Sigmoid colon (tissue), 6 donors: ENCODE measurements at regions not wholly inside any gene's neighbourhood (a gene's known extent, or its start where the extent isn't known, plus 50 kb on each side); places are given as distances from the start of the nearest gene placed in this dataset.
"Not testable (repeated sequence)": the region's sequence is repeated elsewhere in the genome, so short reads cannot be mapped to it uniquely, and the experiment has no call there.

ENCODE experiments used
- DNase-seq: peaks from one replicate; pipeline ENCODE4 v3.0.0-alpha.2; 2019
- H3K27ac ChIP-seq, 4 donors: fragments of 200-600 bp; sonication (generic); one replicate each; pipeline ENCODE4 v1.5.1; 2016 to 2019; ENCODE audit warnings: mild to moderate bottlenecking in 1 of 4
- H3K27me3 ChIP-seq, 3 donors: fragments of 200-600 bp; sonication (generic); one replicate each; pipeline ENCODE4 v1.5.1; 2019; ENCODE audit warnings: mild to moderate bottlenecking in 1 of 3
- H3K36me3 ChIP-seq, 4 donors: fragments of 200-600 bp; sonication (generic); one replicate each; pipeline ENCODE4 v1.5.1; 2016 to 2019
- H3K4me1 ChIP-seq, 4 donors: fragments of 200-600 bp; sonication (generic); one replicate each; pipeline ENCODE4 v1.5.1; 2017 to 2019
- H3K4me3 ChIP-seq, 4 donors: fragments of 200-600 bp; sonication (generic); one replicate each; pipeline ENCODE4 v1.5.1; 2017 to 2019; ENCODE audit warnings: mild to moderate bottlenecking in 2 of 4, moderate library complexity in 1 of 4
- H3K9me3 ChIP-seq, 4 donors: fragments of 200-600 bp in 3 of 4; sonication (generic) in 3 of 4; one replicate each; pipeline versions ENCODE4 v1.5.1 to v1.6.1; 2013 to 2019
- CTCF ChIP-seq, 4 experiments: fragments of 450-650 bp in 3 of 4; fragments of 200-600 bp in 1 of 4; IDR thresholded peaks; one replicate each; pipeline ENCODE4 v1.5.1; 2016 to 2019; ENCODE audit warnings: antibody characterized with exemption in 4 of 4, mild to moderate bottlenecking in 3 of 4, moderate library complexity in 2 of 4
- EP300 ChIP-seq, 4 donors: sonication (generic); formaldehyde crosslinking; IDR thresholded peaks; one replicate each; pipeline ENCODE4 v1.6.1; 2017; ENCODE audit warnings: antibody characterized with exemption in 4 of 4
- POLR2A ChIP-seq, 2 donors: fragments of 450-650 bp; IDR thresholded peaks; one replicate each; pipeline ENCODE4 v1.6.1; 2016; ENCODE audit warnings: antibody characterized with exemption in 2 of 2, mild to moderate bottlenecking in 2 of 2, moderate library complexity in 2 of 2
- POLR2AphosphoS5 ChIP-seq, 4 donors: sonication (generic); formaldehyde crosslinking; IDR thresholded peaks; one replicate each; pipeline ENCODE4 v1.6.1; 2017; ENCODE audit warnings: antibody characterized with exemption in 4 of 4
- WGBS, 2 donors: extraction: QIAGEN DNeasy Blood & Tissue Kit; methylation state at CpG; one replicate each; pipeline ENCODE4 v1.1.7; 2013; 5-methylcytosine and 5-hydroxymethylcytosine counted together
- intact Hi-C: fragments of 100-400 bp; cut with DNase I; formaldehyde crosslinking; loops from one replicate; pipeline ENCODE4 v1.15.1; 2023
- donor health status: healthy with polysubstance abuse.
- donor health status: healthy.

GRCh38 chr9:85322592-85322991 is 419.2 kb downstream of the AGTPBP1 start:
- H3K36me3 ChIP-seq = no peaks in the 10 kb centered on the region
- no peak overlapping the region for H3K4me3 ChIP-seq
- DNase-seq = no peak
- H3K27ac ChIP-seq = no peak overlapping the region
- no peaks in the 10 kb centered on the region for H3K27me3 ChIP-seq
- no peak for TF ChIP-seq POLR2AphosphoS5 (IDR thresholded peaks at IDR 0.05)
- TF ChIP-seq CTCF (IDR thresholded peaks at IDR 0.05) = no peak
- no peak for TF ChIP-seq EP300 (IDR thresholded peaks at IDR 0.05)
- TF ChIP-seq POLR2A (IDR thresholded peaks at IDR 0.05) = no peak
- H3K9me3 ChIP-seq = no peaks in the 10 kb centered on the region
- intact Hi-C loops = no loop called here
- WGBS, 2 donors = 70 to 92% methylated on average over 4 of the region's 4 CpGs
- no peaks in the 10 kb centered on the region for H3K4me1 ChIP-seq

GRCh38 chr9:85321561-85321960 is 420.2 kb downstream of the AGTPBP1 start:
- Histone ChIP-seq H3K4me1 (no peaks in the 10 kb centered on the region), H3K9me3 (no peaks in the 10 kb centered on the region), H3K36me3 (no peaks in the 10 kb centered on the region), H3K27me3 (no peaks in the 10 kb centered on the region), H3K4me3 (no peak overlapping the region), H3K27ac (no peak overlapping the region)
- DNase-seq = no peak
- WGBS, 2 donors = 84 to 86% methylated on average over 5 of the region's 5 CpGs
- intact Hi-C loops = no loop called here
- TF ChIP-seq POLR2AphosphoS5 (IDR thresholded peaks at IDR 0.05) (no peak), EP300 (IDR thresholded peaks at IDR 0.05) (no peak), POLR2A (IDR thresholded peaks at IDR 0.05) (no peak), CTCF (IDR thresholded peaks at IDR 0.05) (no peak)

GRCh38 chr9:85319936-85320656 is 421.7 kb downstream of the AGTPBP1 start:
- Histone ChIP-seq H3K9me3 (no peaks in the 10 kb centered on the region), H3K4me1 (no peaks in the 10 kb centered on the region), H3K36me3 (no peaks in the 10 kb centered on the region), H3K27ac (no peak overlapping the region), H3K4me3 (no peak overlapping the region), H3K27me3 (no peaks in the 10 kb centered on the region)
- DNase-seq = no peak
- intact Hi-C loops = no loop called here
- TF ChIP-seq POLR2AphosphoS5 (IDR thresholded peaks at IDR 0.05) (no peak), POLR2A (IDR thresholded peaks at IDR 0.05) (no peak), CTCF (IDR thresholded peaks at IDR 0.05) (no peak), EP300 (IDR thresholded peaks at IDR 0.05) (no peak)
- 23 to 70% methylated on average over 2 of the region's 2 CpGs for WGBS, 2 donors

- intact Hi-C loops, H3K4me1 ChIP-seq, H3K27me3 ChIP-seq, H3K36me3 ChIP-seq, DNase-seq, H3K4me3 ChIP-seq, H3K27ac ChIP-seq, H3K9me3 ChIP-seq: not testable (repeated sequence)
- WGBS, 2 donors = 77 to 85% methylated on average over 2 of the region's 2 CpGs
Observed at GRCh38 chr9:85315535-85315934, 426.2 kb downstream of the AGTPBP1 start.

- H3K36me3 ChIP-seq = no peaks in the 10 kb centered on the region
- DNase-seq = no peak
- no peak overlapping the region for H3K27ac ChIP-seq
- intact Hi-C loops = no loop called here
- H3K4me3 ChIP-seq = no peak overlapping the region
- no peak for TF ChIP-seq POLR2AphosphoS5 (IDR thresholded peaks at IDR 0.05)
- TF ChIP-seq EP300 (IDR thresholded peaks at IDR 0.05) = no peak
- TF ChIP-seq POLR2A (IDR thresholded peaks at IDR 0.05) = no peak
- TF ChIP-seq CTCF (IDR thresholded peaks at IDR 0.05) = no peak
- H3K9me3 ChIP-seq = peaks cover 0 to 3% (median 0%) of the 10 kb centered on the region in 4 donors
- no peaks in the 10 kb centered on the region for H3K27me3 ChIP-seq
- no peaks in the 10 kb centered on the region for H3K4me1 ChIP-seq
Observed at GRCh38 chr9:85310573-85310972, 431.2 kb downstream of the AGTPBP1 start.
